GM23338 (cell line): ENCODE measurements at regions not wholly inside any gene's neighbourhood (a gene's known extent, or its start where the extent isn't known, plus 50 kb on each side); places are given as distances from the start of the nearest gene placed in this dataset.

Experiments used
- CREB1 ChIP-seq: fragments of 250-450 bp; sonication (Bioruptor Pico); IDR thresholded peaks from 2 replicates; pipeline ENCODE4 v1.5.0; 2020; ENCODE audit warnings: low read depth, mild to moderate bottlenecking, moderate library complexity
- ETS1 ChIP-seq: IDR thresholded peaks from 2 replicates; pipeline ENCODE4 v1.6.1; 2016; ENCODE audit warnings: antibody characterized with exemption
- EZH2 ChIP-seq: fragments of 200-600 bp; sonication (generic); IDR thresholded peaks from one replicate; pipeline ENCODE4 v1.8.0; 2017; ENCODE audit warnings: antibody characterized with exemption, mild to moderate bottlenecking, low read depth; ENCODE audit not compliant: unreplicated experiment
- EZH2phosphoT487 ChIP-seq: fragments of 200-600 bp; sonication (generic); IDR thresholded peaks from one replicate; pipeline ENCODE4 v1.8.1; 2018; ENCODE audit warnings: antibody characterized with exemption; ENCODE audit not compliant: unreplicated experiment
- JUNB ChIP-seq: IDR thresholded peaks from one replicate; pipeline ENCODE4 v1.6.1; 2016; ENCODE audit warnings: antibody characterized with exemption; ENCODE audit not compliant: unreplicated experiment
- POLR2AphosphoS5 ChIP-seq: IDR thresholded peaks from 2 replicates; pipeline ENCODE4 v1.6.1; 2016; ENCODE audit warnings: antibody characterized with exemption, low read depth
- STAT1 ChIP-seq: IDR thresholded peaks from one replicate; pipeline ENCODE4 v1.6.1; 2016; ENCODE audit warnings: antibody characterized with exemption; ENCODE audit not compliant: unreplicated experiment
- ZNF331 ChIP-seq: fragments of 250-450 bp; sonication (Bioruptor Pico); IDR thresholded peaks from 2 replicates; pipeline ENCODE4 v1.5.0; 2020; ENCODE audit warnings: low read depth, mild to moderate bottlenecking, moderate library complexity
- ZNF462 ChIP-seq: fragments of 250-450 bp; sonication (Bioruptor Pico); IDR thresholded peaks from 2 replicates; pipeline ENCODE4 v1.5.0; 2020; ENCODE audit warnings: mild to moderate bottlenecking, moderate library complexity
- TF ChIP-seq, protein P1 (sequence below), 2 experiments: fragments of 200-600 bp in 1 of 2; sonication (generic) in 1 of 2; conservative IDR thresholded peaks; 2 replicates each; pipeline versions ENCODE4 v1.5.1 to v1.6.1; 2016 to 2017; ENCODE audit warnings: antibody characterized with exemption in 2 of 2, low read depth in 2 of 2, mild to moderate bottlenecking in 2 of 2, moderate library complexity in 1 of 2
- TF ChIP-seq, protein P2 (sequence below): IDR thresholded peaks from one replicate; pipeline ENCODE4 v1.6.1; 2018; ENCODE audit warnings: antibody characterized with exemption; ENCODE audit not compliant: unreplicated experiment

DNA sequence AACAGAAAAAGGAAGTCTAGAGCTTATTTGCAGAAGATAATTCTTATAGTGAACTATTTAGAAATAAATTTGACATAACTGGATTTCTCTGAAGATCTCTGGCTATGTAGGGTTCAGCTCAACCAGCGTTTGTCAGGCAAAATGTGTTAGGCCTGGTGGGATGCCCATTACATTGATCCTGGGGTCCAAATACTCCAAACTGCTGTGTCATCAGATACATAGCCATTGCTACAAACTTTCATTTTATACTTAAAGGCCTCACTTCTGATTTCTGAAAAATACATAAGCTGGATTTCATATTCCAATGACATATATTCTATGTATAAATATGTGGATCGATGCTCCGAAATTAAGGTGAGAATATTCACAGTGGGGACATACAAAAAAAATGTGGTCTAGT, 1958.9 kb upstream of the TENM3 start:
- TF ChIP-seq, protein P1, sequence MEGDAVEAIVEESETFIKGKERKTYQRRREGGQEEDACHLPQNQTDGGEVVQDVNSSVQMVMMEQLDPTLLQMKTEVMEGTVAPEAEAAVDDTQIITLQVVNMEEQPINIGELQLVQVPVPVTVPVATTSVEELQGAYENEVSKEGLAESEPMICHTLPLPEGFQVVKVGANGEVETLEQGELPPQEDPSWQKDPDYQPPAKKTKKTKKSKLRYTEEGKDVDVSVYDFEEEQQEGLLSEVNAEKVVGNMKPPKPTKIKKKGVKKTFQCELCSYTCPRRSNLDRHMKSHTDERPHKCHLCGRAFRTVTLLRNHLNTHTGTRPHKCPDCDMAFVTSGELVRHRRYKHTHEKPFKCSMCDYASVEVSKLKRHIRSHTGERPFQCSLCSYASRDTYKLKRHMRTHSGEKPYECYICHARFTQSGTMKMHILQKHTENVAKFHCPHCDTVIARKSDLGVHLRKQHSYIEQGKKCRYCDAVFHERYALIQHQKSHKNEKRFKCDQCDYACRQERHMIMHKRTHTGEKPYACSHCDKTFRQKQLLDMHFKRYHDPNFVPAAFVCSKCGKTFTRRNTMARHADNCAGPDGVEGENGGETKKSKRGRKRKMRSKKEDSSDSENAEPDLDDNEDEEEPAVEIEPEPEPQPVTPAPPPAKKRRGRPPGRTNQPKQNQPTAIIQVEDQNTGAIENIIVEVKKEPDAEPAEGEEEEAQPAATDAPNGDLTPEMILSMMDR (conservative IDR thresholded peaks at IDR 0.05; ENCODE audit: low read depth in 2 of 2): no peak
- TF ChIP-seq ETS1: no peak
- TF ChIP-seq, protein P2, sequence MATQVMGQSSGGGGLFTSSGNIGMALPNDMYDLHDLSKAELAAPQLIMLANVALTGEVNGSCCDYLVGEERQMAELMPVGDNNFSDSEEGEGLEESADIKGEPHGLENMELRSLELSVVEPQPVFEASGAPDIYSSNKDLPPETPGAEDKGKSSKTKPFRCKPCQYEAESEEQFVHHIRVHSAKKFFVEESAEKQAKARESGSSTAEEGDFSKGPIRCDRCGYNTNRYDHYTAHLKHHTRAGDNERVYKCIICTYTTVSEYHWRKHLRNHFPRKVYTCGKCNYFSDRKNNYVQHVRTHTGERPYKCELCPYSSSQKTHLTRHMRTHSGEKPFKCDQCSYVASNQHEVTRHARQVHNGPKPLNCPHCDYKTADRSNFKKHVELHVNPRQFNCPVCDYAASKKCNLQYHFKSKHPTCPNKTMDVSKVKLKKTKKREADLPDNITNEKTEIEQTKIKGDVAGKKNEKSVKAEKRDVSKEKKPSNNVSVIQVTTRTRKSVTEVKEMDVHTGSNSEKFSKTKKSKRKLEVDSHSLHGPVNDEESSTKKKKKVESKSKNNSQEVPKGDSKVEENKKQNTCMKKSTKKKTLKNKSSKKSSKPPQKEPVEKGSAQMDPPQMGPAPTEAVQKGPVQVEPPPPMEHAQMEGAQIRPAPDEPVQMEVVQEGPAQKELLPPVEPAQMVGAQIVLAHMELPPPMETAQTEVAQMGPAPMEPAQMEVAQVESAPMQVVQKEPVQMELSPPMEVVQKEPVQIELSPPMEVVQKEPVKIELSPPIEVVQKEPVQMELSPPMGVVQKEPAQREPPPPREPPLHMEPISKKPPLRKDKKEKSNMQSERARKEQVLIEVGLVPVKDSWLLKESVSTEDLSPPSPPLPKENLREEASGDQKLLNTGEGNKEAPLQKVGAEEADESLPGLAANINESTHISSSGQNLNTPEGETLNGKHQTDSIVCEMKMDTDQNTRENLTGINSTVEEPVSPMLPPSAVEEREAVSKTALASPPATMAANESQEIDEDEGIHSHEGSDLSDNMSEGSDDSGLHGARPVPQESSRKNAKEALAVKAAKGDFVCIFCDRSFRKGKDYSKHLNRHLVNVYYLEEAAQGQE: no peak
- no peak for TF ChIP-seq EZH2
- TF ChIP-seq POLR2AphosphoS5: no peak
- TF ChIP-seq ZNF331: no peak
- TF ChIP-seq EZH2phosphoT487: no peak
- no peak for TF ChIP-seq JUNB
- no peak for TF ChIP-seq CREB1 (CRISPR knock-in tag)
- TF ChIP-seq ZNF462 (CRISPR knock-in tag): no peak
- TF ChIP-seq STAT1: no peak
